ENCODE measurements at regions not wholly inside any gene's neighbourhood (a gene's known extent, or its start where the extent isn't known, plus 50 kb on each side); places are given as distances from the start of the nearest gene placed in this dataset.

DNA sequence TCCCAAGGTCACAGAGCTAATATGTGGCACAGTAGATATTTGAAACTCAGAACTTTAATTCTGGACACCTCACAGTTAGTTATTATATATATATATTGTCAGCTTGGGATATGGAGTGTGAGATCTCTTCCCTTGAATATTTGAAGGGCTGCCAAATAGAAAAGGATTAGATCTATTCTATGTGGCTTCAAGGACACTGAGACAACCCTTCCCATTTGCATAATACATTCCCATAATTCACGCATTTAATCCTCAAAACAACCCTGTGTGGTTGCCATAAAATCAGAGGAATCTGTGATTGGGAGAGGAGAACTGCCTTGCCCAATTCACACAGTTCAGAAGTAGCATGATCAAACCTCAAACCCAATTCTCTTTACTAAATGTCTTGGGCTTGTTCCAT is 365.8 kb upstream of the DYNLRB2 start:
- TF ChIP-seq POLR2AphosphoS5 (IDR thresholded peaks at IDR 0.05; ENCODE audit: low read depth, low read length) (no peak), TCF7L2 (IDR thresholded peaks at IDR 0.05; ENCODE audit: low read depth, low read length) (no peak)
- TF ChIP-seq, protein P1, sequence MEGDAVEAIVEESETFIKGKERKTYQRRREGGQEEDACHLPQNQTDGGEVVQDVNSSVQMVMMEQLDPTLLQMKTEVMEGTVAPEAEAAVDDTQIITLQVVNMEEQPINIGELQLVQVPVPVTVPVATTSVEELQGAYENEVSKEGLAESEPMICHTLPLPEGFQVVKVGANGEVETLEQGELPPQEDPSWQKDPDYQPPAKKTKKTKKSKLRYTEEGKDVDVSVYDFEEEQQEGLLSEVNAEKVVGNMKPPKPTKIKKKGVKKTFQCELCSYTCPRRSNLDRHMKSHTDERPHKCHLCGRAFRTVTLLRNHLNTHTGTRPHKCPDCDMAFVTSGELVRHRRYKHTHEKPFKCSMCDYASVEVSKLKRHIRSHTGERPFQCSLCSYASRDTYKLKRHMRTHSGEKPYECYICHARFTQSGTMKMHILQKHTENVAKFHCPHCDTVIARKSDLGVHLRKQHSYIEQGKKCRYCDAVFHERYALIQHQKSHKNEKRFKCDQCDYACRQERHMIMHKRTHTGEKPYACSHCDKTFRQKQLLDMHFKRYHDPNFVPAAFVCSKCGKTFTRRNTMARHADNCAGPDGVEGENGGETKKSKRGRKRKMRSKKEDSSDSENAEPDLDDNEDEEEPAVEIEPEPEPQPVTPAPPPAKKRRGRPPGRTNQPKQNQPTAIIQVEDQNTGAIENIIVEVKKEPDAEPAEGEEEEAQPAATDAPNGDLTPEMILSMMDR (IDR thresholded peaks at IDR 0.05): no peak
